Left lung (tissue), 4 donors: ENCODE measurements at regions not wholly inside any gene's neighbourhood (a gene's known extent, or its start where the extent isn't known, plus 50 kb on each side); places are given as distances from the start of the nearest gene placed in this dataset.

Experiments used
- ATAC-seq: fragments of 200-7000 bp; cut with Tn5 transposase; one replicate; pipeline ENCODE4 v1.9.1; 2020; ENCODE audit warnings: moderate library complexity
- DNase-seq, 4 donors: peaks; one replicate each; pipeline ENCODE4 v3.0.0-alpha.2; 2013 to 2020
- H3K27ac ChIP-seq, 2 donors: fragments of 200-600 bp; sonication (generic) in 1 of 2; one replicate each; pipeline versions ENCODE4 v1.5.0 to v1.8.0; 2020 to 2021
- H3K27me3 ChIP-seq, 2 donors: fragments of 200-600 bp; sonication (generic) in 1 of 2; one replicate each; pipeline versions ENCODE4 v1.5.0 to v1.8.0; 2020 to 2021
- H3K36me3 ChIP-seq, 2 donors: fragments of 200-600 bp; sonication (generic) in 1 of 2; one replicate each; pipeline versions ENCODE4 v1.5.0 to v1.8.0; 2020 to 2021
- H3K4me1 ChIP-seq, 2 donors: fragments of 200-600 bp; one replicate each; pipeline ENCODE4 v1.8.0; 2021
- H3K4me3 ChIP-seq, 2 donors: fragments of 200-600 bp; sonication (generic) in 1 of 2; one replicate each; pipeline versions ENCODE4 v1.5.0 to v1.8.0; 2020 to 2021; ENCODE audit warnings: mild to moderate bottlenecking in 1 of 2
- H3K9me3 ChIP-seq, 2 donors: fragments of 200-600 bp; sonication (generic) in 1 of 2; one replicate each; pipeline versions ENCODE4 v1.5.0 to v1.8.0; 2020 to 2021
- intact Hi-C, 2 donors: fragments of 100-400 bp; cut with DNase I; formaldehyde crosslinking; loops; one replicate each; pipeline versions ENCODE4 v1.11.2 to v1.14.2; 2022
- TF ChIP-seq, protein P1 (sequence below), 2 donors: fragments of 200-600 bp; sonication (generic) in 1 of 2; IDR thresholded peaks; one replicate each; pipeline versions ENCODE4 v1.5.0 to v1.8.0; 2021; ENCODE audit warnings: antibody characterized with exemption in 2 of 2
- donor health status: DM: no; HTN: yes; CAD: no.
- donor health status: DM: no; HTN: no; CAD: no.

- no peak overlapping the region for H3K4me3 ChIP-seq
- no peak for ATAC-seq
- DNase-seq, result no peak
- H3K9me3 ChIP-seq, result no peaks in the 10 kb centered on the region
- TF ChIP-seq, protein P1, sequence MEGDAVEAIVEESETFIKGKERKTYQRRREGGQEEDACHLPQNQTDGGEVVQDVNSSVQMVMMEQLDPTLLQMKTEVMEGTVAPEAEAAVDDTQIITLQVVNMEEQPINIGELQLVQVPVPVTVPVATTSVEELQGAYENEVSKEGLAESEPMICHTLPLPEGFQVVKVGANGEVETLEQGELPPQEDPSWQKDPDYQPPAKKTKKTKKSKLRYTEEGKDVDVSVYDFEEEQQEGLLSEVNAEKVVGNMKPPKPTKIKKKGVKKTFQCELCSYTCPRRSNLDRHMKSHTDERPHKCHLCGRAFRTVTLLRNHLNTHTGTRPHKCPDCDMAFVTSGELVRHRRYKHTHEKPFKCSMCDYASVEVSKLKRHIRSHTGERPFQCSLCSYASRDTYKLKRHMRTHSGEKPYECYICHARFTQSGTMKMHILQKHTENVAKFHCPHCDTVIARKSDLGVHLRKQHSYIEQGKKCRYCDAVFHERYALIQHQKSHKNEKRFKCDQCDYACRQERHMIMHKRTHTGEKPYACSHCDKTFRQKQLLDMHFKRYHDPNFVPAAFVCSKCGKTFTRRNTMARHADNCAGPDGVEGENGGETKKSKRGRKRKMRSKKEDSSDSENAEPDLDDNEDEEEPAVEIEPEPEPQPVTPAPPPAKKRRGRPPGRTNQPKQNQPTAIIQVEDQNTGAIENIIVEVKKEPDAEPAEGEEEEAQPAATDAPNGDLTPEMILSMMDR (IDR thresholded peaks at IDR 0.05), result no peak
- intact Hi-C loops, result no loop called here
- no peak overlapping the region for H3K27ac ChIP-seq
- H3K4me1 ChIP-seq, result no peaks in the 10 kb centered on the region
- peaks cover 0 to 17% of the 10 kb centered on the region in 2 donors for H3K27me3 ChIP-seq
- no peaks in the 10 kb centered on the region for H3K36me3 ChIP-seq
Measured at GRCh38 chr20:60966766-60967165, 285.3 kb upstream of the CDH4 start.

DNA sequence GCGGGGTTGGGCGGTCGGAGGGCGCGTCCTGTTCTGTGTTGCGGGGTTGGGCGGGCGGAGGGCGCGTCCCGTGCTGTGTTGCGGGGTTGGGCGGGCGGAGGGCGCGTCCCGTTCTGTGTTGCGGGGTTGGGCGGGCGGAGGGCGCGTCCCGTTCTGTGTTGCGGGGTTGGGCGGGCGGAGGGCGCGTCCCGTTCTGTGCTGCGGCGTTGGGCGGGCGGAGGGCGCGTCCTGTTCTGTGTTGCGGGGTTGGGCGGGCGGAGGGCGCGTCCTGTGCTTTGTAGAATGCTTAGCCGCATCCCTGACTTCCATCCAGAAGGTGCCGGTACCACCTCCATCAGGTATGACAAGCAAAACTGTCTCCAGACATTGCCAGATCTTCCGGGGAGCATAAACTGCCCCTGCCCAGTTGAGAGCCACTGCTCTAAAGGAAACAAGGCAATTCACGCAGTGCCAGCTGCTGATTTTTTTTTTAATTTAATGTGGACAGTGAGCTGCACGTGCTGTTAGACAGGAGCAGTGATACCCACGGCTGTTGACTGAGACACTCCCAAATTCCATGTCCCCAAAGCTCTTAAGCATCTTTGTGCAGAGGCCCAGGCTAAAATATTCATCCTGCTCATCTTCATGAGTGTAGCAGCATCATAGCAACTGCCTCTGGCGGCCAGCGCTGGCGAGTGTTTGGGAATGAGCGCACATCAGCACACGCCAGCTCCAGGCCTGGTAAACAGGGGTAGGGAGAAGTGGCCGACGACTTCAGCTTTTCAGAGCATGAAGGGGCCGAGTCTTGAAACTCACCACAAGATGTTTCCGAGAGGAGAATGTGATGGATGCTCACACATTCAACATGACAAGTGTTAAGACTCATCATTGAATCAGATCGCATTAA, 284.4 kb upstream of the CDH4 start:
- TF ChIP-seq, protein P1 (IDR thresholded peaks at IDR 0.05), result no peak
- ATAC-seq (no peak), DNase-seq (no peak)
- intact Hi-C loops, result no loop called here
- H3K4me1 ChIP-seq, result no peaks in the 10 kb centered on the region
- no peak overlapping the region for H3K4me3 ChIP-seq
- H3K9me3 ChIP-seq, result no peaks in the 10 kb centered on the region
- no peaks in the 10 kb centered on the region for H3K36me3 ChIP-seq
- H3K27ac ChIP-seq, result no peak overlapping the region
- H3K27me3 ChIP-seq, result peaks cover 0 to 17% of the 10 kb centered on the region in 2 donors

DNA sequence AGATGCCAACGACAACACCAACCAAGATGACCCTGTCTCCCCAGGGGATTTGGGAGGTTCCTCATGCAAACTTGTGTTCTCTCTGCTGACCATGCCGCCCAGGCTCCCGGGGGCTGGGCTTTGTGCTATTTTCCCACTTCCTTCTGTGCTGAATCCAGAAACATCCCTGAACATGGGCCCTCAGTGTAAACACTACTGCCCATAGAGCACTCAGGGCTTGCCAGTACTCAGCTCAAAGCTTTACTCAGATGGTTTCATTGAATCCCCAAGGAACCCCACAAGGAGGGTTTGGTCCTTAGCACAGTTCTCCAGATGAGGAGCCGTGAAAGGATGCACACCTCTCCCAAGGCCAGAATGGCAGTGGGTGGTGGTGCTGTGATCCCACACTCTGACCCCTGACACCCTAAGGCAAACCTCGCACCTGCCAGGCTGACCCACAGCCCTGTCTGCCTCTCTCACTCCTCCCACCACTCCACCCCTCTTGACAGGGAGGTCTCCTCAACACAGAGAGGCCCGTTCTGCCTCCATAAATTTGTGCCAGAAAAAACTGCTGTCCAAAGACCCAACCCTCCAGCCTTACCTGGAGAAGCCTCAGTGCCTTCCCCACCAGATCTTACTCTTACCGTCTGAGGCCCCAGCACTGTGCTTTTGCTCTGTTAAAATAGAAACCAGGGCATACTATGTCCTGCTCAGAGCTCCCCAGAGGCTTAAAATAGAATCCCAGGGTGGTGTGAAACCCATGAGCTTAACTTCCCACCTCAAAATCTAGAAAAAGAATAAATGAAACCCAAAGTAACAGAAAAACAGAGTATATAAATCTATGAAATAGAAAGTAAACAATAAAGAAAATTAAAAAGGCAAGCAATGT, 283.0 kb upstream of the CDH4 start:
- Histone ChIP-seq H3K36me3 (no peaks in the 10 kb centered on the region), H3K4me1 (no peaks in the 10 kb centered on the region), H3K9me3 (no peaks in the 10 kb centered on the region), H3K4me3 (no peak overlapping the region), H3K27me3 (peaks cover 0 to 17% of the 10 kb centered on the region in 2 donors), H3K27ac (no peak overlapping the region)
- TF ChIP-seq, protein P1 (IDR thresholded peaks at IDR 0.05), result no peak
- ATAC-seq (no peak), DNase-seq (no peak)
- intact Hi-C loops, result no loop called here

- Histone ChIP-seq H3K9me3 (no peaks in the 10 kb centered on the region), H3K36me3 (no peaks in the 10 kb centered on the region), H3K4me3 (no peak overlapping the region), H3K27ac (no peak overlapping the region), H3K27me3 (peaks cover 0 to 17% of the 10 kb centered on the region in 2 donors), H3K4me1 (no peaks in the 10 kb centered on the region)
- ATAC-seq, result no peak
- DNase-seq, result no peak
- TF ChIP-seq, protein P1 (IDR thresholded peaks at IDR 0.05), result no peak
- intact Hi-C loops, result no loop called here
Measured at GRCh38 chr20:60970601-60971000, 281.5 kb upstream of the CDH4 start.

DNA sequence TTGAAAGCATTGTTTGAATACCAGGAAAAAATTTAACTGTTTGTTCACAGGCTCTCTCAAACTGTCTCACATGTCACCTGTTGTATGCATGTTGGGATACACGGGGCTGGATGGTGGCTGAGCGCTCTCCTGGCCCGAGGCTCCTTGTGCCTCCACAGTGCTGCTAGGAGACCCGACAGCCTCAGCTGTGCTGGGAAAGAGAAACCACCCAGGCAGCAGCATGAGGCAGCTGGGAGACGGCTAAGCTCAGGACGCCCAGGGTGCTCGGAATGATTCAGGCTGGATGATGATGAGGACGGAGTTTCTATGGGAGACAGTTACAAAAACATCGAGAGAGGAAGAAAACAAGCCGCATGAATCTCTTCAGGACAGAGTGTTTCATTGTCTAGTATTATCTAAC, 278.0 kb upstream of the CDH4 start:
- ATAC-seq (peak; percentile 40), DNase-seq (peak in 1 of 4 donors; percentile 20)
- Histone ChIP-seq H3K27ac (no peak overlapping the region), H3K27me3 (no peaks in the 10 kb centered on the region), H3K9me3 (peaks cover 0 to 4% of the 10 kb centered on the region in 2 donors), H3K4me1 (no peaks in the 10 kb centered on the region), H3K36me3 (no peaks in the 10 kb centered on the region), H3K4me3 (no peak overlapping the region)
- TF ChIP-seq, protein P1 (IDR thresholded peaks at IDR 0.05), result no peak
- intact Hi-C loops, result no loop called here
